ENCODE measurements at regions not wholly inside any gene's neighbourhood (a gene's known extent, or its start where the extent isn't known, plus 50 kb on each side); places are given as distances from the start of the nearest gene placed in this dataset.

DNA sequence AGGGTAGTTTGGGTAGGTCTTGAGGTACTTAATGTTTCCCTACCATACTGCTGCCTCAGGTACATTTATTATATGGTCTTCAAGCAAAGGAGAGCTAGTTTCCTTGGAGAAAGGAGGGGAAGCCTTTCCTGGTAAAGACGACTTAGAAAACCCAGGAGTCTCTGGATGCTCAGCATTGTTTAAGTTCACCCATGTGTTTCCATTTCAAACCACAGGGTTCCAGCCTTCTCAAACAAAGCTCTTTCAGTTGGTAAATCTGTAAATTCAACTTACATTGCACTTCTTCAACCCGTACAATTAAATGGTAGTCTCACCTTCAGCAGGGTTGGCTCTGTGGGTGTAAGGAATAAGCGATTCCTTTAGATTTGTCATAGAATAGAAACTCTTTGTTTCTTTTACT is 111.9 kb upstream of the UNC5C start:
- ATAC-seq (ENCODE audit: low read depth): no peak
- no CpG with 5 or more reads among the region's 3 CpGs for WGBS, 2 experiments (ENCODE audit: extremely low coverage in 2 of 2, insufficient read length in 1 of 2)
- Histone ChIP-seq H3K79me1 (ENCODE audit: low read depth in 1 of 2, low read length in 2 of 2) (no peaks in the 10 kb centered on the region), H3K4me3 (ENCODE audit: insufficient read depth, low read depth, low read length) (no peak overlapping the region), H3K27me3 (ENCODE audit: control insufficient read depth, insufficient read depth, low read length) (no peaks in the 10 kb centered on the region), H3K14ac (replicated peaks; ENCODE audit: low read depth, low read length) (no peak overlapping the region), H2AK5ac (ENCODE audit: low read depth, low read length) (no peak overlapping the region), H2AK9ac (replicated peaks; ENCODE audit: low read depth, low read length, poor library complexity) (no peak overlapping the region), H2BK5ac (ENCODE audit: low read depth, low read length, poor library complexity, severe bottlenecking) (no peak overlapping the region), H3K56ac (ENCODE audit: extremely low read depth, insufficient read depth, low read length) (no peak overlapping the region), H3K27ac (ENCODE audit: insufficient read depth, low read length) (no peak overlapping the region), H3K9ac (ENCODE audit: low read depth, low read length) (no peak overlapping the region), H2BK20ac (ENCODE audit: low read depth, low read length) (no peak overlapping the region), H3K36me3 (ENCODE audit: control insufficient read depth, insufficient read depth, low read length) (no peaks in the 10 kb centered on the region), H2BK15ac (ENCODE audit: low read depth, low read length) (no peak overlapping the region), H3K18ac (ENCODE audit: low read depth, low read length) (no peak overlapping the region), H3K23ac (ENCODE audit: low read depth, low read length) (no peak overlapping the region), H3K9me3 (ENCODE audit: control insufficient read depth, insufficient read depth, low read length) (no peaks in the 10 kb centered on the region; the same call in 1 of the 2 replicates), H4K91ac (ENCODE audit: insufficient read depth, low read depth, low read length) (no peak overlapping the region), H2AFZ (replicated peaks; ENCODE audit: low read length, poor library complexity) (no peak overlapping the region), H2BK120ac (ENCODE audit: low read depth, low read length) (no peak overlapping the region), H4K20me1 (ENCODE audit: insufficient read depth, low read length) (no peaks in the 10 kb centered on the region), H4K8ac (ENCODE audit: low read depth in 2 of 2, low read length in 2 of 2) (no peak overlapping the region), H3K4me2 (ENCODE audit: low read depth, low read length) (no peak overlapping the region), H3K4ac (ENCODE audit: low read depth, low read length) (no peak overlapping the region), H4K5ac (ENCODE audit: low read depth, low read length) (no peak overlapping the region), H3K9me1 (ENCODE audit: insufficient read depth, low read length) (no peaks in the 10 kb centered on the region), H3K4me1 (ENCODE audit: control insufficient read depth, insufficient read depth, low read length) (no peaks in the 10 kb centered on the region)
- ChIA-PET CTCF (no interaction called here), POLR2A (ENCODE audit: unreplicated experiment) (no interaction called here)
- DNase-seq: no peak
- intact Hi-C loops (cut with micrococcal nuclease): no loop called here
- in situ Hi-C loops (cut with MboI; ENCODE audit: low sequenced_read_pairs): no loop called here
- no TSS peak for BruUV-seq (replicated peaks)
- TF ChIP-seq MAZ (IDR thresholded peaks at IDR 0.05; ENCODE audit: borderline replicate concordance, low read depth, low read length): no peak
- no peak for TF ChIP-seq RFX5 (IDR thresholded peaks at IDR 0.05; ENCODE audit: low read depth, low read length)
- TF ChIP-seq MAFK (IDR thresholded peaks at IDR 0.05; ENCODE audit: low read depth, low read length): no peak
- TF ChIP-seq BHLHE40 (IDR thresholded peaks at IDR 0.05; ENCODE audit: low read depth, low read length): no peak
- TF ChIP-seq, protein P1, sequence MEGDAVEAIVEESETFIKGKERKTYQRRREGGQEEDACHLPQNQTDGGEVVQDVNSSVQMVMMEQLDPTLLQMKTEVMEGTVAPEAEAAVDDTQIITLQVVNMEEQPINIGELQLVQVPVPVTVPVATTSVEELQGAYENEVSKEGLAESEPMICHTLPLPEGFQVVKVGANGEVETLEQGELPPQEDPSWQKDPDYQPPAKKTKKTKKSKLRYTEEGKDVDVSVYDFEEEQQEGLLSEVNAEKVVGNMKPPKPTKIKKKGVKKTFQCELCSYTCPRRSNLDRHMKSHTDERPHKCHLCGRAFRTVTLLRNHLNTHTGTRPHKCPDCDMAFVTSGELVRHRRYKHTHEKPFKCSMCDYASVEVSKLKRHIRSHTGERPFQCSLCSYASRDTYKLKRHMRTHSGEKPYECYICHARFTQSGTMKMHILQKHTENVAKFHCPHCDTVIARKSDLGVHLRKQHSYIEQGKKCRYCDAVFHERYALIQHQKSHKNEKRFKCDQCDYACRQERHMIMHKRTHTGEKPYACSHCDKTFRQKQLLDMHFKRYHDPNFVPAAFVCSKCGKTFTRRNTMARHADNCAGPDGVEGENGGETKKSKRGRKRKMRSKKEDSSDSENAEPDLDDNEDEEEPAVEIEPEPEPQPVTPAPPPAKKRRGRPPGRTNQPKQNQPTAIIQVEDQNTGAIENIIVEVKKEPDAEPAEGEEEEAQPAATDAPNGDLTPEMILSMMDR (conservative IDR thresholded peaks at IDR 0.05; ENCODE audit: low read depth, low read length): no peak
- dilution Hi-C loops (cut with HindIII; ENCODE audit: low sequenced_read_pairs, unreplicated experiment): no loop called here
